ENCODE measurements at regions not wholly inside any gene's neighbourhood (a gene's known extent, or its start where the extent isn't known, plus 50 kb on each side); places are given as distances from the start of the nearest gene placed in this dataset.
A peak's percentile ranks its signal among the peaks of the same experiment; 100 is the strongest.

DNA sequence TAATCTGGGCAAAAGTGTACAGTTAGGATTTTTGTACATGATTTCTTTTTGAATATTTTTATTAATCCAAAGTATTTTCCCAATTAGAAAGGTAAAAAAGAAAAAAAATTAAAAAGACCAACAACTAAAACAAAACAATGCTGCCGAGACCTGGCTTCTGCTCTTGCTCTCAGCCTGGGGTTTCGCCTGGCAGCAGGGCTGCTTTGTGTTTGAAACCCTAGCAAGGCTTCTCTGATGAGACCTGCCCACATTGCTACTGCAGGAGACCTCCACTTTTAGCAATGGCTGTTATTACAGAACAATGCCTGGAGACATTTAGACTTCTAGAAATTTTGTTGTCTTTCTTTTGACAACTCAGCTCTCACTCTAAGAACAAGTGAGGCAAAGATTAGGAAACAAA is 1153.0 kb upstream of the TMEM132C start:
- Histone ChIP-seq H3F3A (ENCODE audit: low read depth) (no peaks in the 10 kb centered on the region), H3K27ac (no peak overlapping the region), H3K79me2 (ENCODE audit: low read depth) (no peaks in the 10 kb centered on the region), H3K36me3 (no peaks in the 10 kb centered on the region), H3K4me1 (peaks cover 15% of the 10 kb centered on the region), H2AFZ (replicated peaks) (peak overlapping the region; percentile 53), H3K4me3 (no peak overlapping the region), H3K9ac (no peak overlapping the region), H4K20me1 (ENCODE audit: low read depth) (no peaks in the 10 kb centered on the region), H3K27me3 (no peaks in the 10 kb centered on the region), H3K9me3 (ENCODE audit: low read depth) (no peaks in the 10 kb centered on the region), H3K4me2 (peak overlapping the region; percentile 13)
- no peaks in the 10 kb centered on the region for H3K9me3 Mint-ChIP-seq
- no peak overlapping the region for H3K27ac Mint-ChIP-seq
- H3K36me3 Mint-ChIP-seq, result no peaks in the 10 kb centered on the region
- peak; percentile 28 for DNase-seq (ENCODE audit: low spot score)
- TF ChIP-seq EZH2phosphoT487 (IDR thresholded peaks at IDR 0.05) (no peak), EZH2 (IDR thresholded peaks at IDR 0.05) (no peak)
- TF ChIP-seq, protein P1, sequence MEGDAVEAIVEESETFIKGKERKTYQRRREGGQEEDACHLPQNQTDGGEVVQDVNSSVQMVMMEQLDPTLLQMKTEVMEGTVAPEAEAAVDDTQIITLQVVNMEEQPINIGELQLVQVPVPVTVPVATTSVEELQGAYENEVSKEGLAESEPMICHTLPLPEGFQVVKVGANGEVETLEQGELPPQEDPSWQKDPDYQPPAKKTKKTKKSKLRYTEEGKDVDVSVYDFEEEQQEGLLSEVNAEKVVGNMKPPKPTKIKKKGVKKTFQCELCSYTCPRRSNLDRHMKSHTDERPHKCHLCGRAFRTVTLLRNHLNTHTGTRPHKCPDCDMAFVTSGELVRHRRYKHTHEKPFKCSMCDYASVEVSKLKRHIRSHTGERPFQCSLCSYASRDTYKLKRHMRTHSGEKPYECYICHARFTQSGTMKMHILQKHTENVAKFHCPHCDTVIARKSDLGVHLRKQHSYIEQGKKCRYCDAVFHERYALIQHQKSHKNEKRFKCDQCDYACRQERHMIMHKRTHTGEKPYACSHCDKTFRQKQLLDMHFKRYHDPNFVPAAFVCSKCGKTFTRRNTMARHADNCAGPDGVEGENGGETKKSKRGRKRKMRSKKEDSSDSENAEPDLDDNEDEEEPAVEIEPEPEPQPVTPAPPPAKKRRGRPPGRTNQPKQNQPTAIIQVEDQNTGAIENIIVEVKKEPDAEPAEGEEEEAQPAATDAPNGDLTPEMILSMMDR (IDR thresholded peaks at IDR 0.05), result no peak
- no peaks in the 10 kb centered on the region for H3K27me3 Mint-ChIP-seq (ENCODE audit: insufficient read depth, low read depth)
- H3K4me1 Mint-ChIP-seq, result peaks cover 8% of the 10 kb centered on the region
- H3K4me3 Mint-ChIP-seq, result no peak overlapping the region

DNA sequence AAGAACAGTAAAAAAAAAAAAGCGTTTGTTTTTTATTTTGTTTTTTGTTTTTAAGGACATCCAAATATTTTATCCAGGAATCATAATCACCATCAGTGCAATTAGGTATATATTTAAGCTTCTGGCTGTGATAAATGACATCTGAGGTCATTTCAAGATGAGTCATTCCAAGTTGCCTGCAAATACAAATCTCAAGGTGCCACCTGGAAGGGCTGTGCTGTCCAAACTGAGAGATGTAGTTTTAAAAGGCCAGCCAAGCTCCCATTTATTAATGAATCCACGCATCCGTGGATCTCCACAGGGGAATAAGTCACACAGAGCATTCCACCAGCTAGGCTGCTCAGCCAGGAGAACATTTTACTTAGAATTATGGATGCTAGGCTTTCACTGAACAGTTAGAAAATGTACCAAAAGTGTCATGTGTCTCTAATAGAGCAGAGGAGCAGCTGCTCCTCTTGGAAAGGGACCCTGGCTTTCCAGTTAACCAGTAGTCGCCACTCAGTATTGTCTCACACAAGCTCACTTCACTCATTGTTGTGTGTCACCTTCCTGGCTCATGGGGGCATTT is 1151.4 kb upstream of the TMEM132C start:
- Histone ChIP-seq H3F3A (ENCODE audit: low read depth) (no peaks in the 10 kb centered on the region), H3K9ac (no peak overlapping the region), H3K9me3 (ENCODE audit: low read depth) (no peaks in the 10 kb centered on the region), H3K4me3 (no peak overlapping the region), H3K79me2 (ENCODE audit: low read depth) (no peaks in the 10 kb centered on the region), H3K27ac (no peak overlapping the region), H2AFZ (replicated peaks) (no peak overlapping the region), H3K27me3 (no peaks in the 10 kb centered on the region), H3K4me2 (no peak overlapping the region), H3K36me3 (no peaks in the 10 kb centered on the region), H4K20me1 (ENCODE audit: low read depth) (no peaks in the 10 kb centered on the region), H3K4me1 (peaks cover 15% of the 10 kb centered on the region)
- no peak for DNase-seq (ENCODE audit: low spot score)
- TF ChIP-seq EZH2 (IDR thresholded peaks at IDR 0.05), result no peak
- no peak for TF ChIP-seq EZH2phosphoT487 (IDR thresholded peaks at IDR 0.05)
- TF ChIP-seq, protein P1 (IDR thresholded peaks at IDR 0.05), result no peak
- Mint-ChIP-seq H3K27ac (no peak overlapping the region), H3K4me1 (peaks cover 8% of the 10 kb centered on the region), H3K27me3 (ENCODE audit: insufficient read depth, low read depth) (no peaks in the 10 kb centered on the region), H3K36me3 (no peaks in the 10 kb centered on the region), H3K9me3 (no peaks in the 10 kb centered on the region), H3K4me3 (no peak overlapping the region)

DNA sequence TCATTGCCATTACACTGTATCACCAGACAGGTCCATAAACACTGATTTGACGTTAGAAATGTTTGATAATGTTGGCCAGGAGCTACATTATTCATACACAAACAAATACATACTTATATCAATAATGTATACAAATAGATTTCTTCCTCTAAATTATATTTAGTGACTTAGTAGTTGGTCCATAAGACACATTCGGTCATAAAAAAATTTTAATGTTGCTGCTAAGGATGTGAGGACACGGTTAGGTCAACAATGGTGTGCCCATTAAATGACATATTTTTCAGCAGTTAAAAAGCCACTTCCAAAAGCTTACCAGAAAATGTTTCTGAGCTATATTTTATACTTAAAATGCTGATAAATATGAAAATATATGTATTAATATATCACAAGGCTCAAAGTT is 1148.7 kb upstream of the TMEM132C start:
- Histone ChIP-seq H3K9me3 (ENCODE audit: low read depth) (no peaks in the 10 kb centered on the region), H3F3A (ENCODE audit: low read depth) (no peaks in the 10 kb centered on the region), H3K27ac (no peak overlapping the region), H3K79me2 (ENCODE audit: low read depth) (no peaks in the 10 kb centered on the region), H3K36me3 (no peaks in the 10 kb centered on the region), H4K20me1 (ENCODE audit: low read depth) (no peaks in the 10 kb centered on the region), H3K9ac (no peak overlapping the region), H2AFZ (replicated peaks) (no peak overlapping the region), H3K27me3 (no peaks in the 10 kb centered on the region), H3K4me3 (no peak overlapping the region), H3K4me1 (peaks cover 21% of the 10 kb centered on the region), H3K4me2 (no peak overlapping the region)
- DNase-seq (ENCODE audit: low spot score), result no peak
- peaks cover 15% of the 10 kb centered on the region for H3K4me1 Mint-ChIP-seq
- no peaks in the 10 kb centered on the region for H3K27me3 Mint-ChIP-seq (ENCODE audit: insufficient read depth, low read depth)
- no peak overlapping the region for H3K27ac Mint-ChIP-seq
- no peak for TF ChIP-seq EZH2phosphoT487 (IDR thresholded peaks at IDR 0.05)
- no peak for TF ChIP-seq EZH2 (IDR thresholded peaks at IDR 0.05)
- TF ChIP-seq, protein P1 (IDR thresholded peaks at IDR 0.05), result no peak
- H3K4me3 Mint-ChIP-seq, result no peak overlapping the region
- no peaks in the 10 kb centered on the region for H3K9me3 Mint-ChIP-seq
- H3K36me3 Mint-ChIP-seq, result no peaks in the 10 kb centered on the region
